SKM-1 treated with dmso at 0.1 percent for 144 hours (cell line): ENCODE measurements at regions not wholly inside any gene's neighbourhood (a gene's known extent, or its start where the extent isn't known, plus 50 kb on each side); places are given as distances from the start of the nearest gene placed in this dataset.
"Not testable (repeated sequence)": the region's sequence is repeated elsewhere in the genome, so short reads cannot be mapped to it uniquely, and the experiment has no call there.

Experiments used
- DNase-seq: peaks from one replicate; lab custom pipeline; 2025; ENCODE audit not compliant: unreplicated experiment; lab: John Stamatoyannopoulos, UW

- no peak for DNase-seq
These were observed 83.3 kb upstream of the DNAJC1 start for GRCh38 chr10:22086730-22087401.

DNA sequence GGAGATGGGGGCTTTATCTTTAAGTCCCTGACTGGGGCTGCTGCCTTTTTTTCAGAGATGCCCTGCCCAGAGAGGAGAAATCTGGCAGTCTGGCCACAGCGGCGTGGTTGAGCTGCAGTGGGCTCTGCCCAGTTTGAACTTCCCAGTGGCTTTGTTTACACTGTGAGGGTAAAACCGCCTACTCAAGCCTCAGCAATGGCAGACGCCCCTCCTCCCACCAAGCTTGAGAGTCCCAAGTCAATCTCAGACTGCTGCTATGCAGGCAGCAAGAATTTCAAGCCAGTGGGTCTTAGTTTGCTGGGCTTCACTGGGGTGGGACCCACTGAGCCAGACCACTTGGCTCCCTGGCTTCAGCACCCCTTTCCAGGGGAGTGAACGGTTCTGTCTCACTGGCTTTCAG is 76.4 kb upstream of the DNAJC1 start:
- not testable (repeated sequence) for DNase-seq

DNA sequence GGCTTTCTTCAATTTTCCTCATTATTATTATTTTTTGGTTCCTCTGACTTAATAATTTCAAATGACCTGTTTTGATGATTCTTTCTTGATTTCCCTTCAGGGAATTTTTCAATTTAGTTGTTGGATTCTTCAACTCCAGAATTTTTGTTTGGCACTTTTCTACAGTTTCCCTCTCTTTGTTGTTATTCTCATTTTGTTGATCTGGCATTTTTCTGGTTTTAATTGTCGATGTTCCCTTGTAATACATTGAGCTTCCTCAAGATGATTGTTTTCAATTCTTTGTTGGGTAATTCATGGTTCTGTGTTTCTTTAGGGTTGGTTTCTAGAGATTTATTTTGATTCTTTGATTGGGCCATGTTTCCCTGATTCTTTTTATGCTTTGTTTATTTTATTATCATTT is 67.8 kb upstream of the DNAJC1 start:
- DNase-seq, result no peak

- no peak for DNase-seq
These were observed 63.6 kb upstream of the DNAJC1 start for GRCh38 chr10:22067091-22067490.

- not testable (repeated sequence) for DNase-seq
These were observed 57.5 kb upstream of the DNAJC1 start for GRCh38 chr10:22060984-22061383.

GRCh38 chr10:22058201-22058600 is 54.7 kb upstream of the DNAJC1 start:
- DNase-seq, result no peak

GRCh38 chr10:22054961-22055360 is 51.4 kb upstream of the DNAJC1 start:
- no peak for DNase-seq
